ENCODE measurements at regions not wholly inside any gene's neighbourhood (a gene's known extent, or its start where the extent isn't known, plus 50 kb on each side); places are given as distances from the start of the nearest gene placed in this dataset.

DNA sequence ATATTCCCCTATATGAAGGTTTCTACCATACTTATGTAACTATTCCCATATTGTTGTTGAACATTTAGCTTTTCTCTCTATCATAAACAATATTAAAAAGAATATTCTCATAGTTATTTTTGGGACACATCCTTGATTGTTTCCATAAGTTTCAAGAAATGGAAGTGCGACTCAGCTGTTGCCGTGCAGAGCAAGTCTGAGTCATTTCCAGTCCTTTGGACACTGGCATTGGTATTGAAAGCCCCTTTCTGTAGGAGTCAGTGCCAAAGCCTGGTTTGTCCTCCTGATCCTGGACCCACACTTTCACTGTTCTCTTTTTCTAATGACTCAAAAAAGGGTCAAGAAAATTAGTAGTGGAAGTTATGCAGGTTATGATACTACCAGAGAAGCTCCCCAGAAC lies 108.3 kb upstream of the DIAPH2 start:
- TF ChIP-seq, protein P1, sequence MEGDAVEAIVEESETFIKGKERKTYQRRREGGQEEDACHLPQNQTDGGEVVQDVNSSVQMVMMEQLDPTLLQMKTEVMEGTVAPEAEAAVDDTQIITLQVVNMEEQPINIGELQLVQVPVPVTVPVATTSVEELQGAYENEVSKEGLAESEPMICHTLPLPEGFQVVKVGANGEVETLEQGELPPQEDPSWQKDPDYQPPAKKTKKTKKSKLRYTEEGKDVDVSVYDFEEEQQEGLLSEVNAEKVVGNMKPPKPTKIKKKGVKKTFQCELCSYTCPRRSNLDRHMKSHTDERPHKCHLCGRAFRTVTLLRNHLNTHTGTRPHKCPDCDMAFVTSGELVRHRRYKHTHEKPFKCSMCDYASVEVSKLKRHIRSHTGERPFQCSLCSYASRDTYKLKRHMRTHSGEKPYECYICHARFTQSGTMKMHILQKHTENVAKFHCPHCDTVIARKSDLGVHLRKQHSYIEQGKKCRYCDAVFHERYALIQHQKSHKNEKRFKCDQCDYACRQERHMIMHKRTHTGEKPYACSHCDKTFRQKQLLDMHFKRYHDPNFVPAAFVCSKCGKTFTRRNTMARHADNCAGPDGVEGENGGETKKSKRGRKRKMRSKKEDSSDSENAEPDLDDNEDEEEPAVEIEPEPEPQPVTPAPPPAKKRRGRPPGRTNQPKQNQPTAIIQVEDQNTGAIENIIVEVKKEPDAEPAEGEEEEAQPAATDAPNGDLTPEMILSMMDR (IDR thresholded peaks at IDR 0.05) = no peak
- TF ChIP-seq POLR2A (IDR thresholded peaks at IDR 0.05) = no peak
